HCT116 (cell line): ENCODE measurements at regions not wholly inside any gene's neighbourhood (a gene's known extent, or its start where the extent isn't known, plus 50 kb on each side); places are given as distances from the start of the nearest gene placed in this dataset.

Experiments used
- ATAC-seq: fragments of 200-7000 bp; cut with Tn5 transposase; 2 replicates; pipeline ENCODE4 v1.9.1; 2020; ENCODE audit warnings: mild to moderate bottlenecking, moderate library complexity
- BruUV-seq: library from RNA; stranded (reverse); fragments of 400-500 nt; replicated peaks from 2 replicates; lab custom pipeline; 2021; lab: Mats Ljungman, UMichigan
- CTCF ChIA-PET: fragments of 300-600 bp; sonication (Branson Sonifier 250); formaldehyde crosslinking; loops from one replicate; lab custom pipeline; 2021; ENCODE audit warnings: antibody characterized with exemption; lab: Charles Lee
- POLR2A ChIA-PET: fragments of 300-600, 350-600 bp; sonication (Branson Sonifier 250); formaldehyde crosslinking; loops from one replicate; lab custom pipeline; 2021; ENCODE audit warnings: antibody characterized with exemption; lab: Charles Lee
- RAD21 ChIA-PET, 2 experiments: fragments of 300-600 bp; sonication (Branson Sonifier 250); formaldehyde crosslinking; loops; one replicate each; lab custom pipeline; 2023; ENCODE audit warnings: low total read pairs in 2 of 2; ENCODE audit not compliant: uncharacterized antibody in 2 of 2, unreplicated experiment in 2 of 2, low non-redundant PET in 1 of 2; lab: Charles Lee
- DNase-seq: peaks from one replicate; pipeline ENCODE4 v3.0.0-alpha.2; 2010; ENCODE audit warnings: low read depth, low spot score
- H2AFZ ChIP-seq: fragments of 200-600 bp; shearing (Covaris generic), sonication (generic); 2 replicates; pipeline ENCODE4 v1.6.1; 2017; ENCODE audit warnings: low read depth, mixed run types, mixed read lengths, antibody characterized with exemption, low read length; ENCODE audit not compliant: poor library complexity, severe bottlenecking
- H3K27ac ChIP-seq: 2 replicates; pipeline ENCODE4 v1.5.1; 2012; ENCODE audit warnings: low read depth, low read length
- H3K27me3 ChIP-seq: fragments of 200-600 bp; sonication (generic); 2 replicates; pipeline ENCODE4 v1.6.1; 2016; ENCODE audit warnings: mixed run types, low read length, mixed read lengths; ENCODE audit not compliant: insufficient read depth
- H3K36me3 ChIP-seq, 2 experiments: fragments of 200-500 bp in 1 of 2; fragments of 200-600 bp in 1 of 2; sonication (Bioruptor generic) in 1 of 2; sonication (generic) in 1 of 2; 2 replicates each; pipeline versions ENCODE4 v1.5.1 to v1.6.1; 2014 to 2016; ENCODE audit warnings: low read length in 2 of 2, inconsistent platforms in 1 of 2, mixed read lengths in 1 of 2, mixed run types in 1 of 2; ENCODE audit not compliant: insufficient read depth in 2 of 2, control insufficient read depth in 1 of 2
- H3K4me1 ChIP-seq, 2 experiments: fragments of 200-600 bp in 1 of 2; sonication (generic) in 1 of 2; 2 replicates each; pipeline versions ENCODE4 v1.5.1 to v1.6.1; 2012 to 2017; ENCODE audit warnings: low read length in 2 of 2, inconsistent platforms in 1 of 2, mild to moderate bottlenecking in 1 of 2, mixed read lengths in 1 of 2, mixed run types in 1 of 2, moderate library complexity in 1 of 2; ENCODE audit not compliant: insufficient read depth in 2 of 2, control insufficient read depth in 1 of 2
- H3K4me2 ChIP-seq: fragments of 200-600 bp; sonication (generic); 2 replicates; pipeline ENCODE4 v1.6.1; 2017; ENCODE audit warnings: mixed run types, low read length, mixed read lengths
- H3K4me3 ChIP-seq, 2 experiments: fragments of 200-600 bp in 1 of 2; sonication (generic) in 1 of 2; replicated peaks in 1 of 2; 2 replicates each; pipeline ENCODE4 v1.5.1; 2011 to 2016; ENCODE audit warnings: low read length in 2 of 2, control low read depth in 1 of 2, low read depth in 1 of 2, mild to moderate bottlenecking in 1 of 2, mixed read lengths in 1 of 2, mixed run types in 1 of 2
- H3K79me2 ChIP-seq: fragments of 200-600 bp; sonication (generic); 2 replicates; pipeline ENCODE4 v1.6.1; 2017; ENCODE audit warnings: mild to moderate bottlenecking, mixed run types, low read length, moderate library complexity, mixed read lengths; ENCODE audit not compliant: insufficient read depth
- H3K9ac ChIP-seq: fragments of 200-600 bp; sonication (generic); 2 replicates; pipeline ENCODE4 v1.6.1; 2016; ENCODE audit warnings: low read length, mixed read lengths
- H3K9me2 ChIP-seq: fragments of 200-600 bp; sonication (generic), shearing (Covaris generic); 2 replicates; pipeline ENCODE4 v1.6.1; 2017; ENCODE audit warnings: mixed run types, mild to moderate bottlenecking, moderate library complexity; ENCODE audit not compliant: insufficient read depth
- H3K9me3 ChIP-seq, 2 experiments: fragments of 200-500 bp in 1 of 2; fragments of 200-600 bp in 1 of 2; sonication (Bioruptor generic) in 1 of 2; sonication (generic) in 1 of 2; 2 replicates each; pipeline ENCODE4 v1.6.1; 2014 to 2017; ENCODE audit warnings: low read length in 2 of 2, mixed read lengths in 2 of 2, inconsistent platforms in 1 of 2, low read depth in 1 of 2, mild to moderate bottlenecking in 1 of 2, mixed run types in 1 of 2, moderate library complexity in 1 of 2; ENCODE audit not compliant: control insufficient read depth in 1 of 2, insufficient read depth in 1 of 2
- H4K20me1 ChIP-seq: fragments of 200-600 bp; sonication (generic), shearing (Covaris generic); 2 replicates; pipeline ENCODE4 v1.6.1; 2017; ENCODE audit warnings: mixed run types, mild to moderate bottlenecking, moderate library complexity; ENCODE audit not compliant: insufficient read depth
- RAD21 ChIP-seq: IDR thresholded peaks from 2 replicates; pipeline ENCODE4 v1.6.1; 2012; ENCODE audit warnings: low read depth, mild to moderate bottlenecking
- intact Hi-C: fragments of 100-400 bp; cut with micrococcal nuclease; formaldehyde crosslinking; loops from 2 replicates; pipeline ENCODE4 v1.10.0; 2022
- TF ChIP-seq, protein P1 (sequence below), 3 experiments: fragments of 200-600 bp in 1 of 3; sonication (generic) in 1 of 3; IDR thresholded peaks in 2 of 3; conservative IDR thresholded peaks in 1 of 3; 2 replicates each; pipeline ENCODE4 v1.5.1; 2012 to 2017; ENCODE audit warnings: low read depth in 2 of 3, low read length in 2 of 3, antibody characterized with exemption in 1 of 3, borderline replicate concordance in 1 of 3, control low read depth in 1 of 3, mild to moderate bottlenecking in 1 of 3, mixed read lengths in 1 of 3, mixed run types in 1 of 3, moderate library complexity in 1 of 3; ENCODE audit not compliant: insufficient read depth in 1 of 3
- TF ChIP-seq, protein P2 (sequence below): IDR thresholded peaks from 2 replicates; pipeline ENCODE4 v1.6.1; 2012
- TF ChIP-seq, protein P3 (sequence below): IDR thresholded peaks from 2 replicates; pipeline ENCODE4 v1.6.1; 2011; ENCODE audit warnings: mild to moderate bottlenecking, low read length, moderate library complexity; ENCODE audit not compliant: insufficient replicate concordance; ENCODE audit errors: extremely low read depth

DNA sequence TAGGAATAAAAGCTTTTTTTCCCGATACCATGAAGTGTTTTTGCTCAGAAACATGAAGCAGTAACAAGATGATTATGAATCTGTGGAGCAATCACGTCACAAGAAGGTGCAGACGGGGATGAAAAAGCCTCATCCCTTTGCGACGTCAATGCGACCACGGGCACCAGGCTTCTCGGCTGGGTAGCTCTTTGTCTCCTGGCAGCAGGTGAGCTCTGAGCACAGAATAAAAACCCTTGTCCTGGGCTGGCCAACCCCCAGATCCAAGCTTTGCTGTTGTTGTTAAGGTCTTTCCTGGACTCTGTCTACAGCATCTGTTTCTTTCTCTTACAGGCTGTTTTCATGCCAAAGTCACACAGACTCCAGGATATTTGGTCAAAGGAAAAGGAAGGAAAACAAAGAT is 113.8 kb downstream of the ANKRD18B start:
- Histone ChIP-seq H3K4me3 (no peak overlapping the region), H3K9me3 (no peaks in the 10 kb centered on the region), H4K20me1 (no peaks in the 10 kb centered on the region), H3K27me3 (peaks cover 41% of the 10 kb centered on the region), H3K79me2 (no peaks in the 10 kb centered on the region), H3K36me3 (no peaks in the 10 kb centered on the region), H2AFZ (no peak overlapping the region), H3K4me1 (no peaks in the 10 kb centered on the region), H3K27ac (no peak overlapping the region), H3K4me2 (no peak overlapping the region), H3K9ac (no peak overlapping the region), H3K9me2 (no peaks in the 10 kb centered on the region)
- TF ChIP-seq, protein P1, sequence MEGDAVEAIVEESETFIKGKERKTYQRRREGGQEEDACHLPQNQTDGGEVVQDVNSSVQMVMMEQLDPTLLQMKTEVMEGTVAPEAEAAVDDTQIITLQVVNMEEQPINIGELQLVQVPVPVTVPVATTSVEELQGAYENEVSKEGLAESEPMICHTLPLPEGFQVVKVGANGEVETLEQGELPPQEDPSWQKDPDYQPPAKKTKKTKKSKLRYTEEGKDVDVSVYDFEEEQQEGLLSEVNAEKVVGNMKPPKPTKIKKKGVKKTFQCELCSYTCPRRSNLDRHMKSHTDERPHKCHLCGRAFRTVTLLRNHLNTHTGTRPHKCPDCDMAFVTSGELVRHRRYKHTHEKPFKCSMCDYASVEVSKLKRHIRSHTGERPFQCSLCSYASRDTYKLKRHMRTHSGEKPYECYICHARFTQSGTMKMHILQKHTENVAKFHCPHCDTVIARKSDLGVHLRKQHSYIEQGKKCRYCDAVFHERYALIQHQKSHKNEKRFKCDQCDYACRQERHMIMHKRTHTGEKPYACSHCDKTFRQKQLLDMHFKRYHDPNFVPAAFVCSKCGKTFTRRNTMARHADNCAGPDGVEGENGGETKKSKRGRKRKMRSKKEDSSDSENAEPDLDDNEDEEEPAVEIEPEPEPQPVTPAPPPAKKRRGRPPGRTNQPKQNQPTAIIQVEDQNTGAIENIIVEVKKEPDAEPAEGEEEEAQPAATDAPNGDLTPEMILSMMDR (IDR thresholded peaks at IDR 0.05 in 2 of 3, conservative IDR thresholded peaks at IDR 0.05 in 1 of 3; ENCODE audit: borderline replicate concordance in 1 of 3, insufficient read depth in 1 of 3, low read depth in 2 of 3, low read length in 2 of 3): no peak
- TF ChIP-seq, protein P2, sequence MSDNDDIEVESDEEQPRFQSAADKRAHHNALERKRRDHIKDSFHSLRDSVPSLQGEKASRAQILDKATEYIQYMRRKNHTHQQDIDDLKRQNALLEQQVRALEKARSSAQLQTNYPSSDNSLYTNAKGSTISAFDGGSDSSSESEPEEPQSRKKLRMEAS: no peak
- TF ChIP-seq RAD21: no peak
- CTCF ChIA-PET: interaction anchor here (2.0 kb wide), 1 partner anchor 13 kb away, joined by 7 read pairs; no protein-coding TSS in a partner anchor
- DNase-seq (no peak), ATAC-seq (no peak)
- RAD21 ChIA-PET: no interaction called here
- BruUV-seq: no TSS peak
- intact Hi-C loops: no loop called here
- POLR2A ChIA-PET: no interaction called here

DNA sequence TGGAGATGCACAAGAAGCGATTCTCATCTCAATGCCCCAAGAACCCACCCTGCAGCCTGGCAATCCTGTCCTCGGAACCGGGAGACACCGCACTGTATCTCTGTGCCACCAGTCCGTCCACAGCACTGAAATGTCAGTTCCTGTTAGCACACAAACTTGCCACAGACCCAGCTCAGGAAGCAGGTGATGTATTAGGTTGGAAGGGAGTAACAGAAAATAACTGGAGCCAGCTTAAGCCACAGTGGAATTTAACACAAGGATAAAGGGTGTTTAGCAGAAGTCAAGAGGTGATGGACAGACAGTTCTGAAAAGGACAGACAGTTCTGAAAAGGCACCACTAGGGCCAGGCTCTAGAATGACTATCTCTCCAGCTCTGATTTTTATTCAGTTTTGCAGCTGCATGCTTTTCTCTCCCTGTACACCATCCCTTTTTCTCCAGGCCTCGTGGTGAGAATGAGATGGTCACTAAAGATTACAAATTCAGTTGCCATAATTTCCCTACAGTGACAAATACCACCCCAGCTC is 114.4 kb downstream of the ANKRD18B start:
- Histone ChIP-seq H3K9me2 (no peaks in the 10 kb centered on the region), H3K9ac (no peak overlapping the region), H3K79me2 (no peaks in the 10 kb centered on the region), H3K9me3 (no peaks in the 10 kb centered on the region), H4K20me1 (no peaks in the 10 kb centered on the region), H3K36me3 (no peaks in the 10 kb centered on the region), H3K4me2 (no peak overlapping the region), H2AFZ (no peak overlapping the region), H3K4me1 (no peaks in the 10 kb centered on the region), H3K27me3 (peaks cover 44% of the 10 kb centered on the region), H3K27ac (no peak overlapping the region), H3K4me3 (no peak overlapping the region)
- ChIA-PET CTCF (interaction anchor here (2.0 kb wide), 1 partner anchor 14 kb away, joined by 7 read pairs; no protein-coding TSS in a partner anchor), RAD21 (no interaction called here), POLR2A (no interaction called here)
- no peak for DNase-seq
- peak; percentile 72 for ATAC-seq
- BruUV-seq: no TSS peak
- TF ChIP-seq, protein P1 (IDR thresholded peaks at IDR 0.05 in 2 of 3, conservative IDR thresholded peaks at IDR 0.05 in 1 of 3; ENCODE audit: borderline replicate concordance in 1 of 3, insufficient read depth in 1 of 3, low read depth in 2 of 3, low read length in 2 of 3): 0 out of 6 replicates have a peak, but pooled peaks of 1 of the 3 experiments have one; percentile 5
- TF ChIP-seq, protein P3, sequence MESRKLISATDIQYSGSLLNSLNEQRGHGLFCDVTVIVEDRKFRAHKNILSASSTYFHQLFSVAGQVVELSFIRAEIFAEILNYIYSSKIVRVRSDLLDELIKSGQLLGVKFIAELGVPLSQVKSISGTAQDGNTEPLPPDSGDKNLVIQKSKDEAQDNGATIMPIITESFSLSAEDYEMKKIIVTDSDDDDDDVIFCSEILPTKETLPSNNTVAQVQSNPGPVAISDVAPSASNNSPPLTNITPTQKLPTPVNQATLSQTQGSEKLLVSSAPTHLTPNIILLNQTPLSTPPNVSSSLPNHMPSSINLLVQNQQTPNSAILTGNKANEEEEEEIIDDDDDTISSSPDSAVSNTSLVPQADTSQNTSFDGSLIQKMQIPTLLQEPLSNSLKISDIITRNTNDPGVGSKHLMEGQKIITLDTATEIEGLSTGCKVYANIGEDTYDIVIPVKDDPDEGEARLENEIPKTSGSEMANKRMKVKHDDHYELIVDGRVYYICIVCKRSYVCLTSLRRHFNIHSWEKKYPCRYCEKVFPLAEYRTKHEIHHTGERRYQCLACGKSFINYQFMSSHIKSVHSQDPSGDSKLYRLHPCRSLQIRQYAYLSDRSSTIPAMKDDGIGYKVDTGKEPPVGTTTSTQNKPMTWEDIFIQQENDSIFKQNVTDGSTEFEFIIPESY: no peak
- intact Hi-C loops: no loop called here
